ENCODE measurements at regions not wholly inside any gene's neighbourhood (a gene's known extent, or its start where the extent isn't known, plus 50 kb on each side); places are given as distances from the start of the nearest gene placed in this dataset.
A peak's percentile ranks its signal among the peaks of the same experiment; 100 is the strongest.

DNA sequence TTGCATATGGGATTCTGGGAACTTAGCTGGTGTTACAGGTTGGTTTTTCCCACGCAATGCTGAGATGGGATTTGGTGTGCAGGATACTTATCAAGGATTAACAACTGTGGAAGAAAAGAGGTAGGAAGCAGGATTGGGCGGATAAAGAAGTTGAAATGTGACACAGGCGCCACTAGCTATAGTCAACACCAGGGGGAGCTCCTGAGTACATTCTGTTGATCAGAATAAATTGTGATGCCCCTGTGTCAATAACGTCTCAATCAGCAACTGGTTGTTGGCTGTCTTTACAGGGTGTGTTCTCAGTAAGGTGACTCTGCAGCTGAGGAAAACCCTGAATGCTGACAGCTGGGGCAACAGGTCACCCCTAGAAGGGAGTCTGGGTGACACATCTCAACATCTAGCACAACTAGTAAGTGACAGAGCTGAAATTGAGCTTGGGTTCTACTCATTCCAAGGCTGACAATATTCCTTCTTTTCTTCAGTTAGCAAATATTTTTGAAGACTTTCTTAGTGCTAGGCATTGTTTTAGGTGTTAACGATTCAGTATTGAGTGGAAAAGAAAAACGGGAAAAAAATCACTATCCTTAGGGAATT is 143.0 kb downstream of the ARL6IP6 start:
- TF ChIP-seq, protein P1, sequence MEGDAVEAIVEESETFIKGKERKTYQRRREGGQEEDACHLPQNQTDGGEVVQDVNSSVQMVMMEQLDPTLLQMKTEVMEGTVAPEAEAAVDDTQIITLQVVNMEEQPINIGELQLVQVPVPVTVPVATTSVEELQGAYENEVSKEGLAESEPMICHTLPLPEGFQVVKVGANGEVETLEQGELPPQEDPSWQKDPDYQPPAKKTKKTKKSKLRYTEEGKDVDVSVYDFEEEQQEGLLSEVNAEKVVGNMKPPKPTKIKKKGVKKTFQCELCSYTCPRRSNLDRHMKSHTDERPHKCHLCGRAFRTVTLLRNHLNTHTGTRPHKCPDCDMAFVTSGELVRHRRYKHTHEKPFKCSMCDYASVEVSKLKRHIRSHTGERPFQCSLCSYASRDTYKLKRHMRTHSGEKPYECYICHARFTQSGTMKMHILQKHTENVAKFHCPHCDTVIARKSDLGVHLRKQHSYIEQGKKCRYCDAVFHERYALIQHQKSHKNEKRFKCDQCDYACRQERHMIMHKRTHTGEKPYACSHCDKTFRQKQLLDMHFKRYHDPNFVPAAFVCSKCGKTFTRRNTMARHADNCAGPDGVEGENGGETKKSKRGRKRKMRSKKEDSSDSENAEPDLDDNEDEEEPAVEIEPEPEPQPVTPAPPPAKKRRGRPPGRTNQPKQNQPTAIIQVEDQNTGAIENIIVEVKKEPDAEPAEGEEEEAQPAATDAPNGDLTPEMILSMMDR (IDR thresholded peaks at IDR 0.05; ENCODE audit: poor library complexity) = peak; percentile 51
- TF ChIP-seq EZH2 (IDR thresholded peaks at IDR 0.05; ENCODE audit: borderline replicate concordance) (no peak), EZH2phosphoT487 (IDR thresholded peaks at IDR 0.05; ENCODE audit: low read depth, severe bottlenecking, unreplicated experiment) (no peak)
